Activated naive CD4-positive, alpha-beta T cell treated with Interleukin-2 at 50 U/mL for 16 hours (primary cell): ENCODE measurements at regions not wholly inside any gene's neighbourhood (a gene's known extent, or its start where the extent isn't known, plus 50 kb on each side); places are given as distances from the start of the nearest gene placed in this dataset.

Source experiments
- DNase-seq: peaks from one replicate; pipeline ENCODE4 v3.0.0-alpha.2; 2020

GRCh38 chr5:176151281-176151680, 86.9 kb upstream of the SIMC1 start:
- no peak for DNase-seq

- DNase-seq: no peak
Measured at GRCh38 chr5:176152191-176152929, 85.9 kb upstream of the SIMC1 start.

GRCh38 chr5:176152930-176153311, 85.3 kb upstream of the SIMC1 start:
- DNase-seq: no peak

DNA sequence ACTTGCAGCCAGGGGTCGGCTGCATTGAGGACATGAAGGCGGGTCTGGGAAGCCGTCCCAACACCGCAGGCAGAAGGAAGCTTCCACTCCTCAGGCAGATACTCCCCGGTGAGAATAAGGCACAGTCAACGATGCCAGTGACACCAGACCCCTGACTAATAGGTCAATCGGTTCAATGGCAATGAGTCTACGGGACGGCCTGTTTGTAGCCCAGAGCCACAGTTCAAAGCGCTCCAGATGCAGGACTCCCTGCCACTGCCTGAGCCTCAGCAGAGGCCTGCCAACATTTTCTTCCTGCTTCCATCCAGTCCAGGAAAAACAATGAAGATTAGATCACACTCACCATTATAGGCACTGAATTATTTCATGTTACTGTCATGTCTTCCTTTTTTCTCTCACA, 84.5 kb upstream of the SIMC1 start:
- no peak for DNase-seq

DNA sequence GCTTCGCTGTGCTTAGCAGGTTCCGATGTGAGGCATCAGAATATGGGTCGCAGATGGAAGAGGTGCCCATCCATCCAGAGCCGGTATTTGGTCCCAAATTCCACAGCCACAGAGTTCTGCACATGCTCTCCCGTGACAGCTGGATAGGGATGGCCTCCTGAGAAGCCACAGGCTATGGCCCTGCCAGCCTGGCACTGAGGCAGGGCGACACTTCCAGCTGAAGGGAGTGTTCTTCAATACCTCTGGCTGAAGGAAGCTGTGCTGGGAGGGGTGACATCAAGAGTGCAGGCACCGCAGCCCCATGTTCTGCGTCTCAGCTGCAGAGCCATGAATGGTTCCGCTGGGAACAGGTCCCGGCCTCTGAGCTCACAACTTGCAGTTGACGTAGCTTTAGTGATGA, 83.4 kb upstream of the SIMC1 start:
- no peak for DNase-seq

DNA sequence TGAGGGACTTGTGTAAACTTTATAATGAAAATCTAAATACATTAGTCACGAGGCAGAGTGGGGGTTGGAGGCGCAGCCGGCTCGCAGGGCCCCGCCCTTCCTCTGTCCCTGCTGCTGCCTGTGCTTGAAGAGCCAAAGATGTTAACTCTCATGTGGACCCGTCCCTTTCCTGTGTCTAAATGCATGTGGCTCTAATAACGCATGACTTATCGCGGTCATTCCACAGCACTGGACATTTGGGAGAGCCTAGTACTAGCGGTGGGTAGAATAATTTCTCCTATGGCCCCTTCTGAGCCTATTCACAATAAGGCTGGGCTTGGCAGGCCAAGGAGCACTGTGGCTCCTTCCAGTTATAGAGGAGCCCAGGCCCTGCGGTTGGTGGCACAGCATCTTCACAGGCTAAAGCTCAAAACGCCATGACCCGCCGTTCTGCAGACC, 82.3 kb upstream of the SIMC1 start:
- no peak for DNase-seq

GRCh38 chr5:176157656-176158055, 80.6 kb upstream of the SIMC1 start:
- DNase-seq: no peak

GRCh38 chr5:176161431-176161830, 76.8 kb upstream of the SIMC1 start:
- no peak for DNase-seq

DNA sequence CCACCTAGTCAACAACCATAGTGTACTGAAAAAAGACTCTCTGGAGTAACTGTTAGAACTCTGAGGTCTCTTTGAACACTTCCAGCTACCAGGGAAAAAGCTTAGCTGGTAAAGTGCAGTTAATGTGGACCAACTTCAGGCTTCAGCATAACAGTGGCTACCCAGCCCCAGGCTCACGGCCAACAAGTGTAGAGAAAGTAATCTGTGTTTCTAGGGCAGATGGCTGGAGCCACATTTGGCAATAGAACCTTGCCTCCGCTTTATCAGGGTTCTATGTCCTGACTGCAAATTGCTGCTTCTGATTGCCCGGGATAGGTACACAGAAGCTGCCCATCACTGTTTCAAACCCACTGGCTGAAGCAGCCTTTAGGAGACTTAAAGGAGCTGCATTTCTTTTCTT, 76.0 kb upstream of the SIMC1 start:
- no peak for DNase-seq

DNA sequence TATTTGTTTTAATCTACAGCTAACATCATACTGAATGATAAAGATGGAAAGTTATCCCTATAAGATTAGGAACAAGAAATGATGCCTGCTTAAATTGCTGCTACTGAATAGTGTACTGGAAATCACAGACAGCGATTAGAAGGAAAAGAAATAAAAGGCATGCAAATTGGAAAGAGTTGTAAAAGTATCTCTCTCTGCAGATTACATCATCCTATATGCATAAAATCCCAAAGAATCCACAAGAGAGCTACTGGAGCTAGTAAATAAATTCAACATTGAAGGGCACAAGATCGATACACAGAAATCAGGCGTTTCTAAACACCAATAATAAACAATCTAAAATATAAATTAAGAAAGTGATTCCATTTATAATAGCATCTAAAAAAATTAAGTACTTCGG, 75.3 kb upstream of the SIMC1 start:
- DNase-seq: no peak

GRCh38 chr5:176166427-176166826, 71.8 kb upstream of the SIMC1 start:
- DNase-seq: no peak

DNA sequence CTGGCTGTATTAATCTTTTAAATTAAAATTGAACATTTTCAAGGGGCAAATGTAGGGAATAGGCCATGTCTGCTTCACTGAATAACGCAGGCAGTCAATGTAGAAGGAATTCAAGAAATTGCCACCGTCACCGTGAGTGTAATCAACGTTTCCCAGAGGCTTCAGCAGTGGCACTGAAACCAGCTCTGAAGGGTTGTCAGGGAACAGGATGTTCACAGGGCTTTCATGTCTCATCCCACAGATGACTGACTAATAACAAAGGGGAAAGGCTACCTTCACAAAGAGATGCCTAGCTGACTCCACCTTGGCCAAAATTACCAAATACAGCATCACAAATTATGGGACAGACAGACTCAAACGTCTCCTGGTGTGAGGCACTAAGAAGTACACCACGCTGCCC, 70.4 kb upstream of the SIMC1 start:
- DNase-seq: no peak

GRCh38 chr5:176169393-176170063, 68.7 kb upstream of the SIMC1 start:
- no peak for DNase-seq

- DNase-seq: no peak
Measured at GRCh38 chr5:176170084-176170483, 68.1 kb upstream of the SIMC1 start.

DNA sequence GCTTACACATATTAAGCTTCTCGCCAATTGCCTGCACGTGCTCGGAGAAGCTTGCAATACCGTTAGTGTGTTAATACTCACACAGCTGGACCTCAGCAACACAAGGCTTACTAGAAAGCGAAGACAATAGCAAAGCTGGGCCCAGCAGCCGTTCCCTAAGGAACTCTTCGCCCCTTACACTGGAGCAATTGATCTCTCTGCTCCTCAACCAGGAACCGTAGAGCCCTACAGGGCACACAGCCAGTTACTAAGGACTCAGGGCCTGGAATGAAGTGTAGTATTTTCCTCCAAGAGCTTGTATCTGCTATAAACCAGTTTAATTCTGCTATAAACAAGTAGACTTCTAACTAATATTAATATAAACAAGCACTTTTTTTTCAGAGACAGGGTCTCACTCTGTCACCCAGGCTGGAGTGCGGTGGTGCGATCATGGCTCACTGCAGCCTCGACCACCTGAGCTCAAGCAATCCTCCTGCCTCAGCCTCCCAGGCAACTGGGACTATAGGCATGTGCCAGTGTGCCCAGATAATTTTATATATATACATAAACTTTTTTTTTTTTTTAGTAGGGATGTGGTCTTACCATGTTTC, 67.0 kb upstream of the SIMC1 start:
- no peak for DNase-seq

- DNase-seq: no peak
Measured at GRCh38 chr5:176172246-176172645, 66.0 kb upstream of the SIMC1 start.

GRCh38 chr5:176173647-176174046, 64.6 kb upstream of the SIMC1 start:
- no peak for DNase-seq

- no peak for DNase-seq
Measured at GRCh38 chr5:176174345-176175025, 63.7 kb upstream of the SIMC1 start.

GRCh38 chr5:176175101-176175852, 62.9 kb upstream of the SIMC1 start:
- DNase-seq: no peak

DNA sequence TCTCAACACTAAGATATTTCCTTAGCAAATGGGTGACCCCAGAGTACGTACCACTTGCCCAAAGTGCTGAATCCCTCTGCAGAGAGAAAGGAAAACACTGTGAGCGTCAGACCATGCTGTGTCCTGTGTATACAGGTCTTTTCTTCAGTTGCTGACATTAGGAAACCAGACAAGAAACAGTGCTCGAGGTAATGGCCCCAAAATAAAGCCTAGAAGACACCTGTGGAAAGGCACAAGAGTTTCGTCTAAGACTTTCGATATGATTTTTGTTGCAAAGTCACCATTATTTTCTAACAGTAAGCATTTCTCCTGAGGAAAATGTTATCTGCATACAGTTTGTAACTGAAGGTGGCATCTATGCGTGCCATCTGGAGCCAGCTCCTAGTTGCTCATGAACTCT, 62.0 kb upstream of the SIMC1 start:
- DNase-seq: no peak

- no peak for DNase-seq
Measured at GRCh38 chr5:176178789-176179188, 59.4 kb upstream of the SIMC1 start.

DNA sequence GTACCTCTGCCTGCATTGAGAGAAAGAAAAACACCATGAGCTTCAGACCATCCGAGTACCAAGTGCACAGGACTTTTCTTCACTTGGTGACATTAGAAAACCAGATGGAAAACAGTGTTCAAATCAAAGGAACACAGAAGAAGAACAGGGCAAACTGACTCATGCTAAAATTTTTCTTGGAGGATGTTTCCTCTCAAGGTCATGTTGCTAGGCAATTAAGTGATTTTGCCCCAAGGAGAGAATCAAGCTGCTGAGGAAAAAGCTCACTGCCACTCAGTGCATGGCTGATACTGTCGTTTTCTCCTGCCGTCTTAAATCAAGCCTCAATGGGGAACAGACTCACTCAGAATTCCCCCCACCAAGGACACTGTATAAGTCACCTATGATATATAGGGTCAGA, 57.9 kb upstream of the SIMC1 start:
- no peak for DNase-seq

- DNase-seq: no peak
Measured at GRCh38 chr5:176180781-176181180, 57.4 kb upstream of the SIMC1 start.
